Caki2 (cell line): ENCODE measurements at regions not wholly inside any gene's neighbourhood (a gene's known extent, or its start where the extent isn't known, plus 50 kb on each side); places are given as distances from the start of the nearest gene placed in this dataset.

Experiments used
- DNase-seq: peaks from one replicate; pipeline ENCODE4 v3.0.0-alpha.2; 2015; ENCODE audit warnings: low read depth
- in situ Hi-C: cut with HindIII; loops from 2 replicates; pipeline ENCODE4 v1.10.0; 2016; ENCODE audit warnings: low sequenced_read_pairs, low pct_unique_long_range_greater_than_20kb, mixed read lengths

DNA sequence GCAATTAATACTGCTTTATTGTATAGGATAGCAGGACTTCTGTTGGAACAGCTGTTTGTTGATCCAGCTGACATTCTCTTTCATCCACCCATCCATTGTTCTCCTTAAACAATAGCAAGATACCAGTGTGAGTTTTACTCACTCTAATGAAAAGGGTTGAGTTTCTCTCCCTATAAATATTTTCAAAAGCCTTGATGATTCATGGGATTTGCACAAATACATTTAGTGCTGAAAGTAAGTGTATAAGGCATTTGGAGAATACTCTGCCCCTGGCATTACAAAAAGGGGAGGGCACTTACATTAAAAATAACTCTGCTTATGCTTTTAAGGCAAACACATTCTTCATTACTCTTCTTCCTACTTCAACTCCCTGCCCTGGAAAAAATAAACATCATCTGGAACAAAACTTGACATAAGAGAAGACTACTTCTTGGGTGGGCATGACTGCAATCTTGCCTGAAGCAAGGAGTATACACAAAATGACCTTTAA lies 634.9 kb downstream of the METTL15 start:
- no peak for DNase-seq
- in situ Hi-C loops, result no loop called here

DNA sequence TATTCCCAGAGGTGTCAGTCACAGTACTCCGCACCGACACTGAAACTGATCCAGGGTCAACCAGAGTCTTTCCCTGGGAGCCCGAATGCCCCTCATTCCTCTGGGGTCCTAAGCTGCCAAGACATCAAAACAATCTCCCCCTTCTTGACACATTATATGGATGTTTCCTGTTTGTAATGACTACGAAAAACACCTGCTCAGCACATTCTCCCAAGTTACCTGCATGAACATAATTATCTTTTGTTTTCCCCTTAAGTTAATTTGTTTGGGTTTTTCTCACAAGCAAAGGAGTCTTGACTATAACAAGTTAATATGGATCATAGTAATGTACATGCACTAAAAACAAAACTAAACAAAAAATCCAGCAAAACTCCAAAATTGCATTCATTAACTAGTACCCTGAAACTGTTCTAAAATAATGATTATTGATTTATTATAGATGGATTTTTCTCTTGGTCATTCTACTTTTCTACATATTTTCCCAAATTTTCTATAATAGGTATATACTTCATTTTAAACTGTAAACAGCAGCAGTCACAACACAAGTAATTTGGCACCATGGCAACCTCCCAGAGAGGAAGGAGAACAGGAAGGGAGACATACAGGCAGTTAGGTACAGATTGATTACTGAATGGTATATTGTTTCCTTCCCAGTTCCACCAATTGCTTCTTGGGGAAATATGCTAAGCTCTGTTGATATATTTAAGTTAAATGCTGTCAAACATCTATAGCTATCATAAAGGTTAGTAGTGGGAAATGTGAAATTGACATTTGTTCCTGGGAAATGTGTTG lies 631.5 kb downstream of the METTL15 start:
- DNase-seq, result no peak
- in situ Hi-C loops, result no loop called here

DNA sequence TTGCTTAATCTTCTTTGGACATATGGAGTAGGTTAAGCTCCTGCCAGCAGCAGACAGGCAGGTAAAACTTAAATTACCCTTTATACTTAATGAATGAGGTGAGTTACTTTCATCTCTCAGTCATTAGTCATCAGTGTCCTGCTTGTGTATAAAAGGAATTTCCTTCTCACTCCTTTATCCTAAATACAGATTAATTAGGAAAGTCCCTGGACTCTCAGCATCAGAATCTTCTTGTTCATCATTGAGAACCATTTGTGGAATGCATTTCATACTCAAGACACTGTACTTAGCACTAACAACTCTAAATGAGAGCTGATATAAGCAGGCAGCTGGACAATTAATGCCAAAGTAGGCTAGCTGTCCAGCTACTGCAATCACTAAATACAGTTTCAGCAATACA lies 630.4 kb downstream of the METTL15 start:
- in situ Hi-C loops, result no loop called here
- DNase-seq, result no peak

DNA sequence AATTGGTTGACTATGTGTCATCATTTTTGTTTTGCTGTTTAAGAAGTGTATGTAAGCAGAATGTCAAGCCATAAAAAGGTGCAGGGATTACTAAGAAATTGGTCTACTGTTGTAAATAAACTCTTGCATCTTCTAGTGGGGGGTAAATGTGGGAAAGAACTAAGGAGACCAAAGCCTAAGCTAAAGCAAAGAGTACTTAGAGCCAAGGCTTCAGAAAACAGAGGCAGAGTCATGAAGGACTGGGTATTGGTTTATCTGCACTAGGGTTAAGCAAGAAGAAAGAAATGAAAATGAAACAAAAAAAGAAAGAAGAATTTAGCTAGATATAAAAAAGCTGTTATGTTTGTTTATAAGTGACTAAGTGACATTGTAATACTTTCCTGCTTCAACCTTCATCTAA lies 628.1 kb downstream of the METTL15 start:
- in situ Hi-C loops, result no loop called here
- DNase-seq, result no peak

DNA sequence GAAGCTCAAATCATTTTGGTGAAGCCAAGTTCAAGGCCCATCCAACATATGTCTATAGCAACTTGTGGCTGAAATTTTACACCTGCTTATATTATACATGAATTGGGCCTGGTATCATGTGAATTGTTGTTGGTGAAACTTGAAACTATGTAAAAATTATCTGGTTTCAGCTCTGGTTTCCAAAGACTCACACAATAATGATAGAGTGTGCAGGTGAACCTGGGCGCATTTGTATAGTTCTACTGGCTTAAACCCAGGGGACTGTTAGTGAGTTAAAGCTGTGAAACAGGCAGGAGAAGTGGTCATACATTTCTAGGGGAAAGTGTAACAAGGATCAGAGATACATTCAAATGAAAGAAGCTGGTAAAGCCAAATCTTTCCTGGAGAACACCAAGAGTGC lies 627.3 kb downstream of the METTL15 start:
- no peak for DNase-seq
- in situ Hi-C loops, result no loop called here

DNA sequence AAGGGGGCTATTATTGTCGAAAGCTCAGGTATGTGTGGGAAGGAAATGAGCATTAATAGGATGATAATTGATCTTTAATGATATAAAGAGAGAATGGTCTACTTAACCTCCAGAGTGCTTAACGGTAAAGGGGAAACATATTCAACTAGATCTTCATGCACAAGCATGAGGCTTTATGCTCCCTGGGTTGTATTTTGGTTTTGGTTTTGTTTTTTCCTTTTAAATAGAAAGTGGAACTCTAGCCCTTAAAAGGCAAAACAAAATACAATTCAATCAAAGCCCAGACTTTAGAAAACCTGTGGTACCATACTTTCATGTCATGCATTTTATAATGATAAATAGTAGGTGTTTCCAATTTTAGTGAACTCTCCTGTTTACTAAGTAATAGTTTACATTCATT lies 622.7 kb downstream of the METTL15 start:
- in situ Hi-C loops, result no loop called here
- DNase-seq, result no peak

DNA sequence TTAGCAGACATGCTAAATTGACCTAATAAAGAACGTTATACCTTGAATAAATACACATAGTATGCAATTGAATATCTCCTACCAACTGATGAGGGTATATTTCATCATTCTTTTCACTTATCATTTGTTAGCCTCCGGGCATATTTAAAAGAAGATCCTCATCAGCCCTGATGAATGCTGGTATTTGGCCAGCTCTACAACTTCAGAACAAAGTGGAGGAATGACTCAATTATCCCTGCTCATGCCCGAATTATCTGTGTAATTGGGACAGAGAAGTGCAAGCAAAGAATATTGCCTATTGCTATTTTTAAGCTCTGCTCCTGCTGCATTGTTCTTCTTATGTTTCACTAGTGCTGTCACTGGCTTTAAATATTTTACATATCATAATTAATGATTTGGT lies 622.1 kb downstream of the METTL15 start:
- in situ Hi-C loops, result no loop called here
- DNase-seq, result no peak

DNA sequence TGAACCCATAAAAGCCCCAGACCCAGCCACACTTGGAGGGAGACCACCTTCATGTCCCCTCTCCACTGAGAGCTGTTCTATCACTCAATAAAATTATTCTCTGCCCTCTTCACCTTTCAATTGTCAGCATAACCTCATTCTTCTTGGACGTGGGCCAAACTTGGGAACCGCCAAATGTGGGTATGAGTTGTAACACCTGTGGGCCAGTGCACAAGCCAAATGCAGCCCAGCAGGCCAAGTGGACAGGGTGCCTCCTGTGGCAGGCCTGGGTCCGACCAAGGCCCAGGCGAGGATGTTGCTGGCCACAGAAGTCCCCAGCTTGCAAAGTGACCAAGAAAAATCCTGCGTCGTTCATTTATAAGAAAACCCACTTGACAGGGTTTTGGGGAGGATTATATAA lies 621.2 kb downstream of the METTL15 start:
- in situ Hi-C loops, result no loop called here
- no peak for DNase-seq

DNA sequence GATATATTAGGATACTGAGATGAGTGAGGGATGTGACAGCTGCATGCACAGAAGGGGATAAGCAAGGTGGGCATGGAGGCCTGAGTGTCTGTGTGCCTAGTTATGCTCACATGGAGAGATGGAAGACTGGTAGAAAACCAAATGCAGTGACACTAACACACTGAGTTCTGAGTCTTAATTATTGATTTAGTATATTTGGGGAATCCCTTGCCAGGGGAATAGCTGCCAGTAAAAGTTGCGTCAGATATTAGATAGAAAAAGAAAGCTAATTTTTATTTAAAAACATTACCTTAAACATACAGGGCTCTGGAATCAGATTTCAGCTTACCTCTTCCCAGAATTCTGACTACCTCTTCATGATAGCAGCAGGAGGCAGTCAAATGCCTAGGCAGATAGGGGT lies 620.5 kb downstream of the METTL15 start:
- in situ Hi-C loops, result no loop called here

DNA sequence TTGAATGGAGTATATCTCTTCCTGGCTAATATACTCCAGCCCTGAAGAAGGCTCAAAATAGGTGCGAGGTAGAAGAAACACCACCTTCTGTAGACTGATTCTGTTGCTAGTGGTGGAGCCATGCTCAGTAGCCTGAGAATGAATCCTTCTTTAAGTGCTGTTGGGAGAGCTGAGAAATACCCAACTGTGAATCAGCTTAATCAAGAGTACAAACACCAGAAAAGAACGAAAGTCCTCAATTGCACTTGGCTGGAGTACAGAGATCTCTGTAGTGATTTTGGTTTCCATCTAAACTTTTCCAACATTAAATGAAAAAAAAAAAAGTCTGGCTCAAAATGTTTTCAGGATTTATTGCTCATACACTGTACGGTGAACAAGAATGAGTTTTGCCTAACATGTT lies 619.1 kb downstream of the METTL15 start:
- DNase-seq, result no peak
- in situ Hi-C loops, result no loop called here

More for the DNA sequence above, 620.5 kb downstream of the METTL15 start:
- DNase-seq, result no peak

DNA sequence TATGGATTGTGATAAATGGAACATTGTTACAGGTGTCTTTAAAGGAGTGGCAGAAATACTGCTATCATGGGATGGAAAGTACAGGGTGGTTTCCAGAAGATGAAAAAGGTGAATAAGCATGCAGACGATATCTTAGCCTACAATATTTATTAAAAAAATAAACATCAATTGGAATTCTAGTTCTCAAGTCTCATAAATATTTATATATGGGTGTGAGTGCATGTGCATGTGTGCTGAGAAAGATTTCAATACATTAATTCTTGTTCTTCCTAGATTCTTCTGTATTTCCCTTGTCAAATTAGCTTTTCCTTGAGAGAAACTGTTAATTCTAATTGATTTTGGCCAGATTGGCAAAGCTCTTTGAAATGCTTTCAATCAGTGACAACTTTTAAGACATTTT lies 618.2 kb downstream of the METTL15 start:
- DNase-seq, result no peak
- in situ Hi-C loops, result no loop called here

DNA sequence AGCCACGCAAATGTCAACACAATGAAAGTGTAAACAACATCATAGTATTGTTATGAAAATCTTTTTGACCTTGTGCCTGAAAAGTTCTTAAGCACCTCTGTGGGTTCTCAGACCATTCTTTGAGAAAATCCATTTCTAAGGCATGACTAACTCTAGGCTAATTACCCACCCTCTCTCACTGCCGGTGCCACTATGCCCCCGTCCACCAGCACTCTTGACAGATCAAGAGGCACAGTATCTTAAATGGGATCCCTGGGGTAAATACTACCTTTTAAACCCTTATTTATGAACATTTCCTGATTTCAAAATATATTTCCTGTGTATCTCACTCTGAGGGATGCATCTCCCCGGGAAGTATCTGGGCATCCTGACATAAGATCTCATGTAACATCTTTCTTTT lies 607.5 kb downstream of the METTL15 start:
- DNase-seq, result no peak
- in situ Hi-C loops, result no loop called here

DNA sequence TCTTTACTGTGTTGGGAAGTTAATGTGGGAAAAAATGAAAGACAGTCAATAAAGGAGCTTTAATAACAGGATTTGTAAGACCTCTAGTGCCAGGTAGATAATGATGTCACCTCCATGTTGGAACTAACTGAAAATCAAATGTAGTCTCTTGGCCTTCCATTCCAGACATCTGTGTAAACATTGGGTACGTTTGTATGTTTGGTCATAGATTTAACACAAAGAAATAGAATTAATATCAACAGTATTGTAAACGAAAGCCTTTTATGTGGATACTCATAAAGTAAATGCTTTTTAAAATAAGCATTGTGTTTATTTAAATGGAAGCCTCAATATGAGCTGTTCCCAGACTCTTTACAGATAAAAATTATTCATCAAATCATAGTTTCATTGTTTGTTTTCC lies 605.7 kb downstream of the METTL15 start:
- DNase-seq, result no peak
- in situ Hi-C loops, result no loop called here

DNA sequence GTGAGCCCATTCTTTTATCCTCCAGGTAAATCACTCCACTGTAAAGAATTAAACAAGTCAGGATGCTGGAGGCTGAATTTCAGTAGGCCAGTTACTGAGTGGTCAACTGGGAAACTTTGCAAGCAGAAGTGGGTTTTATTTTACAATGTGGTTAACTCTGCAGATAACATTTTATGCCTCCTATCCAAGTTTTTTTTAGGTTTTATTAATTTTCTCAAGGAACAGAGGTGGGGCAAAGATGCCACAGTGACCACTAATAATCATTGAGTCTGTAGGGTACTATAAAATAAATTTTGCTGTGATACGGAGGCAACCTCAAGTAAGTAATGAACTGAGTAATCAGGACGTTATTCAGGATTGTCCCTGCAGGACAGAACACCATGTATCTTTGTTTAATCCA lies 599.9 kb downstream of the METTL15 start:
- in situ Hi-C loops, result no loop called here
- DNase-seq, result no peak

DNA sequence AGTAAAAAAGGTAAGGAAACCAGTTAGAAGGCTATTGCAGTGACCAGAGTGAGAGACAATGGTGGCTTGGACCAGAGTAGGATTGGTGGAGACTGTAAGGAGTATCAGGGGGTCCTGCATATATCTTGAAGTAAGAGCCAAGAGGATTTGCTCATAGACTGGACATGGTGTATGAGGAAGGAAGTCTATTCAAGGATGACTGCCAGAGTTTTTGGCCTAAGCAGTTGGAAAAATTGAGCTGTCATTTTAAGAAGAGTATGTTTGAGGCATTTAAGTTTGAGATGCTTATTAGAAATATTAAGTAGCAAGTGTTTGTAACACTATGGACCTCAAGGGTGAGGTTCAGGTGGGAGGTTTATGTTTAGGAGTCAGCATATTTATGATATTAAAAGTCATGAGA lies 596.6 kb downstream of the METTL15 start:
- in situ Hi-C loops, result no loop called here
- no peak for DNase-seq

DNA sequence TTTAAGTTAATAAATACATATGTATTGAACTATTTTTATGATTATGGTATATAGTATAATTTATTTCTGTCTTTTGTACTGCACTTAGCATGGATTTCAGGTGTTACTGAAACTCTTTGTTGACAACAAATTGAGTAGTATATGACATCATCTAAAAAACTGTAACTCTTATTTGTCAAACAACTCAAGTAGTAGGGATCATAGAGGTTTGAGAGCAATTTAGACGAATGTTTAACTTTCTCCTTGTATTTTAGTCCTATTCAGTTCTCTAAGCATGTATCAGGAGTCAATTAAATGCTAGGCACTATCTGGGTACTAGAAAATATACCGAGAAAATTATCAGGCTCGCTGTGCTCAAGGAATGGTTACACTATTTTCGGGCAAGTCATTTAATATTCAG lies 595.2 kb downstream of the METTL15 start:
- in situ Hi-C loops, result no loop called here

DNA sequence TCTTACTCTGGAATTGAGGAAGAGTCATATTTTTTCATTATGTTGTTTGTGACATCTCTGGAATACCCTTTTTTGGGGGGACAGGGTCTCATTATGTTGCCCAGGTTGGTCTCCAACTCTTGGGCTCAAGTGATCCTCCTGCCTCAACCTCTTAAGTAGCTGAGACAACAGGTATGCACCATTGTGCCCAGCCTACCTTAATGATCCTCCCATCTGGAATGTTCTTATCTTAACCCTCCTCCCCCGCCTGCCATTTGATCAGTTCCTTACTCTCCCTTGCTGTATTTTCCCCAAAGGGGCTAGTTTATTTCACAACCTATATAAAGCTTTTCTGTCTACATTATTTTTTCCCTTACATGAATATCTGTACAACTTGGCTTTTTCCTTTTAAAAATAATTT lies 594.7 kb downstream of the METTL15 start:
- no peak for DNase-seq
- in situ Hi-C loops, result no loop called here

More for the DNA sequence above, 595.2 kb downstream of the METTL15 start:
- no peak for DNase-seq

DNA sequence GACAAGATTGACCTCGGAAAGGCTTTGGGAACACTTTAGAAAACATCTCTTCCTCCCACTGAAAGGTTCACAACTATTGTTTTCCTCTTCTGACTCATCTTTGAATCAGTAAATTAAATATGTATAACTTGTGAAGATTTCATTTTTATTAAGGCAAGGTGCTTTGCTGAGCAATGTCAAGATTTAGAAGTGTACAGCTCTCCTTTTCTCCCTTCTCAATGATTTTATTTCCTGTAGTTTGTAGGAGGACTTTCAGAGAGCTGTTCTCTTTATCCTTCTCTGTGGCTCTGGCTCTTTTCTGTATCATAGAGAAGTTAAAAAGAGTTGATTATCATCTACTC lies 594.2 kb downstream of the METTL15 start:
- in situ Hi-C loops, result no loop called here
- no peak for DNase-seq

DNA sequence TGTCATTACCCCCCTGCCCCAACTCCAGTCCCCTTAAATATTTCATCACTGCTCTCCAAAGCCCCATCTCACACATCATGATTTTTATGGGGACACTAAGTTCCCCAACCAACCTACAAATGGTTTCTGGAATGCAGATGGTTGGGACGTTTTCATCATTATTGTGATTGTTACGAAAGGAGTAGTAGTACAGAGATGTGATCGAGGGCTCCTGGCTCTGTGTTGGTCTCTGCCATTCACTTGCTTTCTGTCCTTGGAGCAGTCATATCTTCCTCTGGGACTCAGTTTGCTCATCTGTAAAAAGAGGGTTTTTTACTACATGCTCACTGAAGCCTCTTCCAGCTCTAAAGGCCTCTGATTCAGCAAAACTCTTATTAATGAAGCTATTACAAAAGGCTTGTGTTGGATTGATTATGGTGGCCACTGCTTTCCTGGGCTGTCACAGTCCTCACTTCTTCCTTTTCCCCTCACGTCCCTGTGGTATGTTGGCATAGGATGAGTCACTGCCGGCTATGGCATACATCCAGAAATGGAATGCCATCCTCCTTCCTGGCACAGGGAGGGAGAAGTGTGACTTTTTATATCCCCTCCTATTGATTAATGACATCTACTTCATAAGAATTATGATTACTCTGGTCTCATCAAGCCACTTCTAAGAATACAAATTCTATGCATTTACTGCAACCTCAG lies 593.7 kb downstream of the METTL15 start:
- peak; percentile 58 for DNase-seq
- in situ Hi-C loops, result no loop called here

DNA sequence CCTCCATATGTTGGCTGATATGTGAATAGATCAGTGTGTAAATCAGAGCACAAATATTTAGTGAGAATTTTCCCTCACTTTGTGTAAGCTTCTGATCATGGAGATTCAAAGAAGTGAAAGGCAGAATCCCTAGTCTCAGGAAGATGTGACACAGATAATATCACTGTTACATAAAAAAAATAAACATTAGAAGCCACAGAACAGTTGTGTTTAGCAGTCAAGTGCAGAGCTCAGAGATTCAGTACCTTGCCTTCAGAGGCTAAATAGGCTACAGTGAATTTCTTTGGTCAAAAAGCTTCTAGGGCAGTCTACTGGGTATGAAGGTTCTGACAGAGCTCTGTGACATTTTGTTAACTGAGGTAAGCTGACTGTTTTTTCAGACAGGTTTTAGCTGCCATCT lies 591.5 kb downstream of the METTL15 start:
- in situ Hi-C loops, result no loop called here
- no peak for DNase-seq
